Gastrocnemius medialis (tissue), 4 donors: ENCODE measurements at regions not wholly inside any gene's neighbourhood (a gene's known extent, or its start where the extent isn't known, plus 50 kb on each side); places are given as distances from the start of the nearest gene placed in this dataset.

Experiments used
- POLR2A ChIP-seq, 2 donors: fragments of 450-650 bp; IDR thresholded peaks; one replicate each; pipeline ENCODE4 v1.6.1; 2017; ENCODE audit warnings: antibody characterized with exemption in 2 of 2, mild to moderate bottlenecking in 2 of 2, moderate library complexity in 2 of 2
- TF ChIP-seq, protein P1 (sequence below), 5 experiments: fragments of 450-650 bp in 3 of 5; fragments of 200-600 bp in 2 of 5; sonication (generic) in 2 of 5; IDR thresholded peaks in 4 of 5; conservative IDR thresholded peaks in 1 of 5; 1 replicate in 4 of 5; 2 replicates in 1 of 5; pipeline ENCODE4 v1.5.1; 2016 to 2019; ENCODE audit warnings: antibody characterized with exemption in 5 of 5, mild to moderate bottlenecking in 3 of 5, moderate library complexity in 3 of 5

DNA sequence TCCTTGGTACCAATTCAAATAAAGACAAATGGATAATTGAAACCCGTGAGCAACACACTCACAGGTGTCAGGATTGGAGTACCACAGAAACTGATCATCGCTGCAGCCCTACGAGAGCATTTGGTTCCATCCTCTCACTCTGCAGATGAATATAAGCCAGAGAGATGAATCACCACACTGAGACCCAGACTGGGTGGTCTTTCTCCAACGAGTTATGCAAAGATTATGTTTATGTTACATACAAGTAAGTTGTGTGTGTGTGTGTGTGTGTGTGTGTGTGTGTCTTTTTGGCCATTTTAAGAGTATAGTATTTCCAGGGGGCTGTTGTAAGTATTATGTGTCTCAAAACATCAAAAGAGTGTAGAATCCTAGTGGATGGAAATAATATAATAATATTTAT, 329.5 kb upstream of the ZFP42 start:
- TF ChIP-seq, protein P1, sequence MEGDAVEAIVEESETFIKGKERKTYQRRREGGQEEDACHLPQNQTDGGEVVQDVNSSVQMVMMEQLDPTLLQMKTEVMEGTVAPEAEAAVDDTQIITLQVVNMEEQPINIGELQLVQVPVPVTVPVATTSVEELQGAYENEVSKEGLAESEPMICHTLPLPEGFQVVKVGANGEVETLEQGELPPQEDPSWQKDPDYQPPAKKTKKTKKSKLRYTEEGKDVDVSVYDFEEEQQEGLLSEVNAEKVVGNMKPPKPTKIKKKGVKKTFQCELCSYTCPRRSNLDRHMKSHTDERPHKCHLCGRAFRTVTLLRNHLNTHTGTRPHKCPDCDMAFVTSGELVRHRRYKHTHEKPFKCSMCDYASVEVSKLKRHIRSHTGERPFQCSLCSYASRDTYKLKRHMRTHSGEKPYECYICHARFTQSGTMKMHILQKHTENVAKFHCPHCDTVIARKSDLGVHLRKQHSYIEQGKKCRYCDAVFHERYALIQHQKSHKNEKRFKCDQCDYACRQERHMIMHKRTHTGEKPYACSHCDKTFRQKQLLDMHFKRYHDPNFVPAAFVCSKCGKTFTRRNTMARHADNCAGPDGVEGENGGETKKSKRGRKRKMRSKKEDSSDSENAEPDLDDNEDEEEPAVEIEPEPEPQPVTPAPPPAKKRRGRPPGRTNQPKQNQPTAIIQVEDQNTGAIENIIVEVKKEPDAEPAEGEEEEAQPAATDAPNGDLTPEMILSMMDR (IDR thresholded peaks at IDR 0.05 in 4 of 5, conservative IDR thresholded peaks at IDR 0.05 in 1 of 5) = no peak
- no peak for TF ChIP-seq POLR2A (IDR thresholded peaks at IDR 0.05)
